C4-2B (cell line): ENCODE measurements at regions not wholly inside any gene's neighbourhood (a gene's known extent, or its start where the extent isn't known, plus 50 kb on each side); places are given as distances from the start of the nearest gene placed in this dataset.

Experiments
- CTCF ChIP-seq: fragments of 450-650 bp; conservative IDR thresholded peaks from 2 replicates; pipeline ENCODE4 v1.5.1; 2017; ENCODE audit warnings: mild to moderate bottlenecking
- ZFX ChIP-seq: fragments of 450-650 bp; IDR thresholded peaks from 2 replicates; pipeline ENCODE4 v1.6.1; 2017

DNA sequence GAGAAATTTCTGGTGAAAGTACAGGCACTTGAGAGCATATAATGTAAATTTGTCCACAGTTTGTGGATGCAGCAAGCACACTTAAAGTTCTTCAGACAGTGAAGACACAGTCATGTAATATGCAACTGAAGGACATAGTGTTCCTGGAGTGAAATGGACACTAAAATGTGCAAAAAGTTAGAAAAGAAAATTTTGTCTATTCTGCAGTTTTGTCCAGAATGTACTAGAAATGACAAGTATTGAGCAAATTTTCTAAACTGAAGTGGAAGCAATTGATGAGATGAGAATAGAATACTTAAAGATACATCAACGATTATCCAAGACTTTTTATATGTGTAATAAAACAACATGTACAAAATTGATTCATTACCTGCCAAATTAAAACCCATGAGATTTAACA lies 647.0 kb upstream of the IMPG1 start:
- no peak for TF ChIP-seq CTCF
- TF ChIP-seq ZFX: no peak
